GM19240 (cell line): ENCODE measurements at regions not wholly inside any gene's neighbourhood (a gene's known extent, or its start where the extent isn't known, plus 50 kb on each side); places are given as distances from the start of the nearest gene placed in this dataset.
"Not testable (repeated sequence)": the region's sequence is repeated elsewhere in the genome, so short reads cannot be mapped to it uniquely, and the experiment has no call there.

Experiments
- DNase-seq: peaks from one replicate; pipeline ENCODE4 v3.0.0; 2011; ENCODE audit warnings: low spot score; ENCODE audit not compliant: insufficient read length

DNA sequence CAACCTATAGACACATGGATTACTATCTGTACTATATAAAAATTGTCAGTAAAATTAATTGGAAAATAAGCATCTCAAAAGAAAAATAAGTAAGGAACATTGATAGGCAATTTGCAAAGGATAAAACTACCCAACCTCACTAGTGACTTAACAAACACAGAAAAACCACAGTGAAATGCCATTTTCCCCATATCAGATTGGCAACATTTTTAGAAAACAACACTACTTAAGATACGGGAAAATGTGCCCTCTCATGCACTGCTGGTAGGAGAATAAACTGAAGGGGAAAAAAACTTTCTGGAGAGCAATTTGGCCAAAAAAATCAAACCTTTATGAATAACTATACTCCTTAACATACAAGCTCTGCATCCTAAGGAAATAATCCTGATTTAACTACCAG, 254.0 kb downstream of the DEPDC1B start:
- no peak for DNase-seq

DNA sequence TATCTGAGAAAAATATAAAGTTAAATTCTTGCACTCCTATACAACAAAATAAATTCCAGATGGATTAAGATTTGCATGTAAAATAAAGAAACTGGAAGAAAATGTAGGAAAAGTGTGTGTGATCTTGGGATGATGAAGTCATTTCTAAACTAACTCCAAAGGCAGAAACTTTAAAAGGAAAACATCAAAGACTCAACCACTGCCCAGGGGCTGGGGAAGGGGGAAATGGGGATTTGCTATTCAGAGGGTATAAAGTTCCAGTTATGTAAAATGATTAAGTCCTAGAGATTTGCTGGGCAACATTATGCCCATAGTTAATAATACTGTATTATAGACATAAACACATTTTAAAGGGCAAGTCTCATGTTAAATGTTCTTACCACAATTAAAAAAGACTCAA, 254.5 kb downstream of the DEPDC1B start:
- DNase-seq = no peak

GRCh38 chr5:60444661-60445360, 255.2 kb downstream of the DEPDC1B start:
- DNase-seq = no peak

DNA sequence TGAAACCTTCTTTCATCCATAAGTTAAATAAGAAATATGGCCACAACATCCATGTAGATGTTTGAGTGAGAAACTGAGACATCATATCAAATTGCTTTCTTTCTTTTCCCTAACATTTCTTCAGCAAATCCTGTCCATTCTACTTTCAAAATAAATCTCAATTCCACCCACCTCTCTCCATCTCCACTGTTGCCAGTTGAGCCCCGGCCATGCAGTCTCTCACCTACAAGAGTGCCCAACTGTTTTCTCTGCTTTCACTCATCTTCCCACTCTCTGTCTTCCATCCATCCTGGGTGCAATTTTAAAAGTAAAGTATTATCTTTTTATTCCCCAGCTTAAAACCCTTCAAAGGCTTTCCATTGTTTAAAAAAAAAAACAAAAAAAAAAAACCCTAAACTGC, 260.4 kb downstream of the DEPDC1B start:
- no peak for DNase-seq

GRCh38 chr5:60437308-60437707, 262.7 kb downstream of the DEPDC1B start:
- DNase-seq = no peak

DNA sequence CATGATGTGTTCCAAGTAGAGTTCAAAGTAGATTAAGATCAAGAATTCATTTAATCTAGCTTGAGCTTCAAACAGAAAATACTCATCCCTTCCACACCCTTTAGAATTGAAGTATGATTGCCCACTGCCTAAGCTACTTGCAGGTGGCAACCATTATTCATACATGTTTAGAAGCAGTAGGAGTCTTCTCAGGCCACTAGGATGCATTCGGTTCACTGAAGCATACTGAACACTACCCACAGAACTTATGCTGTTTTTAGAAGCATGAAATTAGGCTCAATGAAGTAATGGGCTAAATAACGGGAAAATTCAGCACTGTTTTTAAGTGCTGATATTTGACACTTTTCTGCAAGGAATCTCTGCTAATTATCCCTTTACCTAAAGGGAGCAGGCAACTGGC, 263.4 kb downstream of the DEPDC1B start:
- DNase-seq = peak; percentile 4

DNA sequence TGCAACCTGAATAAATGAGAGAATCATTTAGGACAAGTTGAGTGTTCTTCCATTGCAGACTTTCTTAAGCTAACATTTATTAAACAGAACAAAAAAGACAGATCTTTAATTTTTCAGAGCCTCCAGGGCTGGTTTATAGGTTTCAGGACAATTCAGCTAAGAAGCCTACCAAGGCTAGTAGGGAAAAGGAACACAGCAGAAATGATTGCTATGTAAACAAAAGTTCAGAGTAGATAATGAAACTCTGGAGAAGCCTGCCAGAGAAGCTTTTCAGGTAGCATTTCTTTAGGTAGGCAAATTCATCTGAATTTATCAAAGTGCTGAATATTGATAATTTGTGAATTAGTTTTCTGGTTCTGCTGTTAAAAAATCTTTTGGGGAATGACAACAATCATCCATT, 264.2 kb downstream of the DEPDC1B start:
- DNase-seq = no peak

- DNase-seq = not testable (repeated sequence)
Observed at GRCh38 chr5:60426189-60426588, 273.8 kb downstream of the DEPDC1B start.

- DNase-seq = not testable (repeated sequence)
Observed at GRCh38 chr5:60420773-60421172, 279.2 kb downstream of the DEPDC1B start.

DNA sequence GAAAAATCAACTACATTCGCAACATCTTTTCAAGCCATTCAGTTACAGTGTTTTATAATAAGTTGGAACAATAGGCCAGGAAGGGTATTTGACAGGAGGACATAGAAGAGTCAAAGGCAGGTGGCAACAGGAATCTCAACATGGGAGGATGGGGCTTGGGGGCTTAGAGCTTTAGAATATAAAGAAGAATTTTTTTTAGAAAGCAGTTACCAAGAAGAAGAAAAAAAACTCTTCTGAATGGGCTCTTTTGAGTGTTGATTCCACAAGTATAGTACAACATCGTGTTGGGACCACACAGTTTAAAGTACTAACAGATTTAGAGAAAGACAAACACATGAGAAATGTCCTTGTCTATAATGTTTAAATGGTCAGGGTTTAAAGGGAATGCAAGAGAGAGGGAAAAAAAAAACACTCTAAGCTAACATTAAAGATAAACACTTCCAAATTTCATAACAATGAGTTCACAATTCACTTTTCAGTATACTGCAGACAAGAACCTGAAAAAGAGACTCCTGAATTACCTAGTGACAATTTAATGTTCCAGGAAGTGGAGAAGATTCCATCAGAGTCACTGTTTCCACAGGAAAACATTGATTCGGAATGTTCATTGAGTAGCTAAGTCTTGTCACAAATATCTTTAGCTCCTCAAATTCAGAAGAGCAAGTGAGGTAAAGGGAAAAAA, 282.3 kb downstream of the DEPDC1B start:
- no peak for DNase-seq

DNA sequence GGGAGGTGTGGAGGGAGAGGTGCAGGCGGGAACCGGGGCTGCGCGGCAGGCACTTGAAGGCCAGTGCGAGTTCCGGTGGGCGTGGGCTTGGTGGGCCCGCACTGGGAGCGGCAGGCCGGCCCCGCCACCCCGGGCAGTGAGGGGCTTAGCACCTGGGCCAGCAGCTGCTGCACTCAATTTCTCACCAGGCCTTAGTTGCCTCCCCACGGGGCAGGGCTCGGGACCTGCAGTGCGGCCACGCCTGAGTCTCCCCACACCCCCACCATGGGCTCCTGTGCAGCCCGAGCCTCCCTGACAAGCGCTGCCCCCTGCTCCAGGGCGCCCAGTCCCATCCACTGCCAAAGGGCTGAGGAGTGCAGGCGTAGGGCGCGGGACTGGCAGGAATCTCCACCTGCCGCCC, 284.5 kb downstream of the DEPDC1B start:
- DNase-seq = no peak

- no peak for DNase-seq
Observed at GRCh38 chr5:60410427-60410826, 289.5 kb downstream of the DEPDC1B start.

GRCh38 chr5:60404171-60404570, 295.8 kb downstream of the DEPDC1B start:
- DNase-seq = no peak

DNA sequence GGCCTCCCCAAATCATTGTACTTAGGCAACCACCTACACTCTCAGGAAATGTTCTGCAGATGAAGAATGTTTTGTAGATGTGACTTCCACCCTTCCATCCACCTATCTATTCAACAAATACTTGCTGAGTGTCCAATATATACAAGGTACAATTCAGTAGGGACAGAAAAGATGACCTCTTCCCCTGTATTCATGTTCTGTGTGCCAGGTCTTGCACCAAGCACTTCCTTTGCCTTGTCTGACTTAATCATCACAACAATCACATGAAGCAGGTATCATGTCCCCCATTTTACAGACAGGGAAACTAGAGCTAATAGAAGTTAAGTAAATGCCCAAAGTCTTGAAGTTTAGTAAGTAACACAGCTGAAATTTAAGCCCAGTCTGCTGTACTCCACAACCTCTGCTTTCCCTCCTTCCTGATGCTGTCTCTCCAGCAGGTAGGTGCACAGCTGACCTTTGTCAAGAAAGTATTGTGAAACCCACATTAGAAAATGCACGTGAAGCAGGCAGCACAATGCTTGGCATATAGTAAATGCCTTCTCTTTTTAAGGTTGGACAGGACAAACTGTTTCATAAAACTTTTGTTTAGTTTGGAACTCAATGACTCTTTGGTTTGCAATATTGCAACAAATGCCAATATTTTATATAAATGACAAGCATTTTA, 296.5 kb downstream of the DEPDC1B start:
- no peak for DNase-seq

DNA sequence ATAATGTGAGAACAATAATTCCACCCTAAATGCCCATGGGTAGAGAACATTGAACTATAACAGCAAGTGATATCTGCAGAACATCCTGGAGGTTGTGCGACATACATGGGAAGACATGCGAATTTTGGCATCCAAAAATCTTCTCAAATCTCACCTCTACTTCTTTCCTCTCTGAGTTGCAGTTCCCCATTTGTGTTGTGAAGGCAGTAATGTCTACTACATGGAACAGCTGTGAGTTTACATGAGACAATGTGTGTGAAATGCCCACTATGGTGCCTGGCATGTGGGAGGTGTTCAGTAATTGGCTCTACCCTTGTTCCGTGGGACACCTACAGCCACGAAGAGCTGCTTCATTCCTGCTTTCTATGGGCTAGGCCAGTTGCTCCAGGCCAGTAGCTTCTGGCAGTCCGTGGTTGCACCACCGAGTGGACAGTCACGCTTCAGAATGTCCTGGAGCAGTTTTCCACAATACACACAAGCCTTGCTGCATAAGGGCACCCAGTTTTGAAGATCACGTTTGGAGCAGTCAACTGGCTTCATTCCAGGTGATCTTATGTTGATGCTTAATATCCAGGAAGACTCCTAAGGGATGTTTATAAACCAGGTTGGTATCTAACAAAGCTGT, 297.7 kb downstream of the DEPDC1B start:
- no peak for DNase-seq

- DNase-seq = no peak
Observed at GRCh38 chr5:60401526-60401925, 298.4 kb downstream of the DEPDC1B start.

DNA sequence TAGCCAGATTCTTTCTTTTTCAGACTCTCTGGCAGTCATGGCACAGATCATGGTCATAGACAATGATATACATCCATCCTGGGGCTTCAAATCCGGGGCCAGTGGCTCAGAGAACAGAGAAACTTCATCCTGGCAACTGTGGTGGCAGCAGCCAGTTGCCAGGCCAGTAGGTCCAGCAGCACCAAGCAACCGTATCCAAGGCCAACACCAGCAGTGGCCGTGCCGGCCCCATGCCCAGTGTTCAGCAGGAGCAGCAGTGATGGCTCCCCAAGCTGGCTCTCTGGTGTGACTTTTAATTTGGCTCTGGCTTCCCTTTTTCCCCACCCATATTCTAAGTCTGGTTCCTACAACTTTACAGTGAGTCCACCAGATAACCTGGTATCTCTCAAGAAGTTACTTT, 300.5 kb downstream of the DEPDC1B start:
- no peak for DNase-seq

DNA sequence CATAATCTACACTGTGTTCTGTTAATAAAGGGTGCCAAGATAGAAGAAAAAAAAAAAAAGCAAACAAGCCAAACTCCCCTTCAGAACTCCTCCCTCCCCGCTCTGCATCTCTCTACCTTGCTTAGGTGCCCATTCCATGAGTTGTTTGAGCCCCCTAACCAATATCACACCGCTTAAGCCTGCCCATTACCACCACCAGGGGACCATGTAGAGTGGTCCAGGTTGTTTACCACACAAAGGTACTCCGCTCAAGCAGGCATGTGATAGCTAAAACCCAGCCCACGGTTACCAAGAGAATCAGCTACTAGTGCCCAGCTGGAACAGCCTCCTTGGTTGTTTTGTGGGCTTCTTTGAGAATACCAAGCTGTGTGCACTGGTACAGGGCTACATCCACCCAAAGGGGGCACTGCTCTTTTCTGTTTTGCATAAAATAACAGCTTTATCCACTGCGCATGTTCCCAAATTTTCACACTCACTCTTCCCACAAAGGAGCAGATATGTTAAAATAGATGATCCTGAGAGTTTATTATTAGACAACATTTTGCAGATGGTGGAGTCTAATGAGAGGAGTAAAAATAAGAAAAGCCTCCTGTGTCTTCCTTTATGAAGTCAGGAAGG, 304.1 kb downstream of the DEPDC1B start:
- DNase-seq = no peak

DNA sequence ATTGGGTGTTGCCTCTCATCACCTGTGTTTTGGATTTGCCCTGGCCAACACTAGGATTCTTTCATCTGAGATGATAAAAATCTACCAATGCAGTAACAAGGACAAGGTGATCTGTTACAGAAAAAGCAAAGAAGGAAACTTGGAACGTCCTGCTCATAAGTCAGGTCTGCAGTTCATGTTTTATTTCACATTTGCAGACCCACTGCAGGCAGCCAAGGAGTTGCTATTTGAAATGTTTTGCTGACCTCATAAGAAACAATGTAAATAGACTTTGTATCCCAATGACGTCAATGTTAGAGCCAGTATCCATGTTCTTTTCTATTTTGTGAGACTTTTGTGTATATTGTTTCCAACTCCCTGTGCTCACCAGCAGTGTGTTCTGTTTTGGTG, 312.9 kb downstream of the DEPDC1B start:
- DNase-seq = no peak

DNA sequence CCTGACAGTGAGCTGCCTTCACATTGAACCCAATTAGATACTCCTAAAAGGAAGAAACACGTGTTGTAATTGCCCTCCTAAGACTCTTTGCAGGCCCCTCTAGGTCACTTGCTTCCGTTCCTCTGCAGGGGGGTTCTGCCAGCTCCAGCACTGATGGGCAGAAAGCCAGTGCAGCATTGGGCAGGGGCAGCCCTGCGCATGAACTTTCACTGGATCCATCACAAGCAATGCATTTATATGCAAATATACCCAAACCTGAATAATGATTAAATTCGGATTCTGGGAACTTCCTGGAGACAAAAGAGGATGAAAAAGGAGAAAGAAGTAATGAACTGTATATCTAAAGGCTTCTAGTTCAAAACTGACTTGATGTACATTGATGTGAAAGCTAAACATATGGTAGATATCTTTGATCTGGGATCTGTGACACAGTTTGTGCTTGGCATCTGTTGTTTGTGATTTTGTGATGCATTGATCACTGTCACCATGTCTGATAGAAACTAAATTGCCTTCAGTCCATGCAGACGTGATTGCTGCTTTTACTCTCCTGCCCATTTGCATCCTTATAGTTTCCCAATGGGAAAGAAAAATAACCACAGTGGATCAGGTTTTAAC, 313.4 kb downstream of the DEPDC1B start:
- no peak for DNase-seq

- peak; percentile 10 for DNase-seq
Observed at GRCh38 chr5:60382716-60383115, 317.2 kb downstream of the DEPDC1B start.
